Natural killer cell (primary cell): ENCODE measurements at regions not wholly inside any gene's neighbourhood (a gene's known extent, or its start where the extent isn't known, plus 50 kb on each side); places are given as distances from the start of the nearest gene placed in this dataset.
"Not testable (repeated sequence)": the region's sequence is repeated elsewhere in the genome, so short reads cannot be mapped to it uniquely, and the experiment has no call there.

Source experiments
- ATAC-seq, 3 donors: fragments of 150-1000 bp in 2 of 3; fragments of 200-7000 bp in 1 of 3; cut with Tn5 transposase; 1 replicate in 1 of 3; 2 replicates in 2 of 3; pipeline ENCODE4 v1.10.0; 2021; ENCODE audit warnings: mild to moderate bottlenecking in 2 of 3, moderate library complexity in 2 of 3
- DNase-seq, 2 donors: peaks; one replicate each; pipeline versions ENCODE4 v3.0.0 to v3.0.0-alpha.2; 2013 to 2021; ENCODE audit warnings: mixed read lengths in 1 of 2
- H3K27ac ChIP-seq: one replicate; pipeline ENCODE4 v1.5.1; 2013; ENCODE audit warnings: mild to moderate bottlenecking, low read length
- H3K27me3 ChIP-seq: one replicate; pipeline ENCODE4 v1.6.1; 2013; ENCODE audit warnings: low read length; ENCODE audit not compliant: control insufficient read depth, insufficient read depth
- H3K36me3 ChIP-seq: one replicate; pipeline ENCODE4 v1.6.1; 2013; ENCODE audit warnings: low read length; ENCODE audit not compliant: control insufficient read depth, insufficient read depth
- H3K4me1 ChIP-seq: one replicate; pipeline ENCODE4 v1.6.1; 2013; ENCODE audit warnings: low read length; ENCODE audit not compliant: control insufficient read depth, insufficient read depth
- H3K4me3 ChIP-seq: one replicate; pipeline ENCODE4 v1.5.1; 2013; ENCODE audit warnings: low read length
- H3K9me3 ChIP-seq: one replicate; pipeline ENCODE4 v1.6.1; 2013; ENCODE audit warnings: low read length; ENCODE audit not compliant: control insufficient read depth, insufficient read depth
- H3K27ac Mint-ChIP-seq, 2 donors: one replicate each; pipeline ENCODE4 v1.8.0; 2022; ENCODE audit warnings: mild to moderate bottlenecking in 2 of 2, mixed read lengths in 2 of 2, moderate library complexity in 1 of 2
- H3K27me3 Mint-ChIP-seq, 2 donors: one replicate each; pipeline ENCODE4 v1.8.0; 2022; ENCODE audit warnings: low read depth in 2 of 2, mixed read lengths in 2 of 2
- H3K36me3 Mint-ChIP-seq: one replicate; pipeline ENCODE4 v1.8.0; 2022; ENCODE audit warnings: mixed read lengths
- H3K4me1 Mint-ChIP-seq, 2 donors: one replicate each; pipeline ENCODE4 v1.8.0; 2022; ENCODE audit warnings: mixed read lengths in 2 of 2
- H3K4me3 Mint-ChIP-seq: one replicate; pipeline ENCODE4 v1.8.0; 2022; ENCODE audit warnings: mild to moderate bottlenecking, moderate library complexity, mixed read lengths
- H3K9me3 Mint-ChIP-seq, 2 donors: one replicate each; pipeline ENCODE4 v1.8.0; 2022; ENCODE audit warnings: mixed read lengths in 2 of 2
- whole genome bisulfite sequencing: methylation state at CpG from one replicate; pipeline ENCODE4 v1.1.7; 2013; ENCODE audit warnings: missing lambda C conversion rate; ENCODE audit not compliant: insufficient coverage; 5-methylcytosine and 5-hydroxymethylcytosine counted together
- intact Hi-C: fragments of 100-400 bp; cut with micrococcal nuclease; formaldehyde crosslinking; loops from one replicate; pipeline ENCODE4 v1.14.2; 2022
- TF ChIP-seq, protein P1 (sequence below): fragments of 200-600 bp; IDR thresholded peaks from one replicate; pipeline ENCODE4 v1.8.0; 2022; ENCODE audit warnings: antibody characterized with exemption

DNA sequence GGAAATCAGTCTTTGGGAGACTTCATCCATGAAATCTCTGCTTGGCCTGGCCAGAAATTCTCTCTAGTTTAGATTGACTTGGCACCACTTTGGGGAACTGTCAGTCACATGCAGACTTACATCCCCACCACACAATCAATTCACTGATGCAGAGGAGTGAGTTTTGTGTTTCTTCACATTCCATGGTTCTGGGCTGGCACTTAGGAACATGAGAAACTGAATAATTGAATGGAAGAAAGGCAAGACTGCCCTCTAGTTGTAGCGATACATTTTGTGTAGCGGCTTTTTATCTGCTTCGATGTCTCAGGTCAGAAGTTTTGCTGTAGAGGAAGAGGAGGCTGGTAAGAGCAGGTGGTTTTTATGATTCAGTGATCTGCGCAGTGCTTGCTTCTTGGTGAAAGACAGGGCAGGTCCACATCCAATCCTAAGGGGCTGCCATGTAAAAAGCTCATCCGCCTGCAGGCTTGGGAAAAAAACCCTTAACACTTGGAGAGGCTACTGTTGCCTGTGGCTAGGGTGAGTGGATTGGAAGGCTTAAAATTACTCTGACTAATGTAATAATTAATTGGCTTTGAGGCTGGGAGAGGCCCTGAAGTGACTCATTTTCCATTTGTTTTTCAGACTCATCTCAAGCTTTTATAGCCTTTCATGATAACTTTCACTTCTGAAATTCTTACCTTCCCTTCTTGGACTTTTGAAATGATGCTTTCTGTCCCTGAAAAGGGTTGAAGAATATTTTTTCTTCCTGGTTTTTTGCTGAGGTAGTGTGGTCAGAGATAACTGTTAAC lies 75.4 kb upstream of the LPCAT1 start:
- not testable (repeated sequence) for H3K36me3 Mint-ChIP-seq, ATAC-seq

DNA sequence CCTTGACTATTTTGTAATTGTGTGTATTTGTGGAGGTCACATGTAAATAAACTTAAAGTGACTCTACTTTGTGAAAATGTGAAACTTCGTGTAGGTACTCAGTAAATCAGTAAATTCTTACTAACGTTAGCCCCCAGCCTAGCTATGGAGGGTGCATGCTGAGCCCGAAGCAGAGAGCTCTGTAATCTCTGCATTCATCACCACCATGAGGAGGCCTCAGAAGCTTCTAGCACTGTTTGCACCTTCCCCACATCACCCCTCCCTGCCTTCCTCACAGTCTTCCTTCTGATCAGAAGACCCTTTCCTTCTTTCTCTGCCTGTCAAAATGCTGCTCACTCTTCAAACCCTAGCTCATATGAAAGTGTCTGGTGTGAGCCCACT lies 73.3 kb upstream of the LPCAT1 start:
- intact Hi-C loops, H3K4me3 Mint-ChIP-seq: not testable (repeated sequence)
- ATAC-seq, result peak in 2 of 3 donors; percentile 24 to 64

More for the DNA sequence above, 75.4 kb upstream of the LPCAT1 start:
- H3K4me1 ChIP-seq, H3K27me3 Mint-ChIP-seq, H3K4me3 ChIP-seq, H3K4me1 Mint-ChIP-seq, H3K9me3 Mint-ChIP-seq, H3K9me3 ChIP-seq, intact Hi-C loops, H3K27me3 ChIP-seq, H3K27ac Mint-ChIP-seq, H3K36me3 ChIP-seq, H3K4me3 Mint-ChIP-seq, H3K27ac ChIP-seq: not testable (repeated sequence)
- DNase-seq, result peak in 1 of 2 donors; percentile 28
- WGBS, result 88% methylated on average over 3 of the region's 5 CpGs

DNA sequence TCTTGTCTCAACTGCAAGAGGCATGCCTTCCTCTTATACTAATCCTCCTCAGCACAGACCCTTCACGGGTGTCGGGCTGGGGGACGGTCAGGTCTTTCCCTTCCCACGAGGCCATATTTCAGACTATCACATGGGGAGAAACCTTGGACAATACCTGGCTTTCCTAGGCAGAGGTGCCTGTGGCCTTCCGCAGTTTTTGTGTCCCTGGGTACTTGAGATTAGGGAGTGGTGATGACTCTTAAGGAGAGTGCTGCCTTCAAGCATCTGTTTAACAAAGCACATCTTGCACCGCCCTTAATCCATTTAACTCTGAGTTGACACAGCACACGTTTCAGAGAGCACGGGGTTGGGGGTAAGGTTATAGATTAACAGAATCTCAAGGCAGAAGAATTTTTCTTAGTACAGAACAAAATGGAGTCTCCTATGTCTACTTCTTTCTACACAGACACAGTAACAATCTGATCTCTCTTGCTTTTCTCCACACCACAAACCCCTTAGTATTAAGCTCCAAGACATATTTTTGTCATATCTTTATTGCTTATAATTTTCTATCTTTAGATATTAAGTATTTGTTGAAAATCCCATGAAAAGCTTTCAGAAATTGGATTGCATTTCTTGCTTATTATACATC lies 72.8 kb upstream of the LPCAT1 start:
- ATAC-seq, H3K9me3 Mint-ChIP-seq, H3K36me3 ChIP-seq, DNase-seq, H3K4me1 Mint-ChIP-seq, H3K27me3 Mint-ChIP-seq, H3K9me3 ChIP-seq, H3K4me3 Mint-ChIP-seq, H3K4me3 ChIP-seq, H3K36me3 Mint-ChIP-seq, H3K27ac ChIP-seq, intact Hi-C loops, H3K4me1 ChIP-seq, H3K27me3 ChIP-seq, H3K27ac Mint-ChIP-seq: not testable (repeated sequence)
- WGBS, result 100% methylated on average over 2 of the region's 8 CpGs

More for the DNA sequence above, 73.3 kb upstream of the LPCAT1 start:
- not testable (repeated sequence) for H3K36me3 Mint-ChIP-seq, H3K4me1 ChIP-seq, H3K27me3 Mint-ChIP-seq, H3K9me3 ChIP-seq, H3K27me3 ChIP-seq, H3K4me3 ChIP-seq, H3K36me3 ChIP-seq, H3K27ac Mint-ChIP-seq, H3K9me3 Mint-ChIP-seq, H3K27ac ChIP-seq, H3K4me1 Mint-ChIP-seq
- WGBS, result no CpG with 5 or more reads among the region's 3 CpGs
- peak in 1 of 2 donors; percentile 38 for DNase-seq

DNA sequence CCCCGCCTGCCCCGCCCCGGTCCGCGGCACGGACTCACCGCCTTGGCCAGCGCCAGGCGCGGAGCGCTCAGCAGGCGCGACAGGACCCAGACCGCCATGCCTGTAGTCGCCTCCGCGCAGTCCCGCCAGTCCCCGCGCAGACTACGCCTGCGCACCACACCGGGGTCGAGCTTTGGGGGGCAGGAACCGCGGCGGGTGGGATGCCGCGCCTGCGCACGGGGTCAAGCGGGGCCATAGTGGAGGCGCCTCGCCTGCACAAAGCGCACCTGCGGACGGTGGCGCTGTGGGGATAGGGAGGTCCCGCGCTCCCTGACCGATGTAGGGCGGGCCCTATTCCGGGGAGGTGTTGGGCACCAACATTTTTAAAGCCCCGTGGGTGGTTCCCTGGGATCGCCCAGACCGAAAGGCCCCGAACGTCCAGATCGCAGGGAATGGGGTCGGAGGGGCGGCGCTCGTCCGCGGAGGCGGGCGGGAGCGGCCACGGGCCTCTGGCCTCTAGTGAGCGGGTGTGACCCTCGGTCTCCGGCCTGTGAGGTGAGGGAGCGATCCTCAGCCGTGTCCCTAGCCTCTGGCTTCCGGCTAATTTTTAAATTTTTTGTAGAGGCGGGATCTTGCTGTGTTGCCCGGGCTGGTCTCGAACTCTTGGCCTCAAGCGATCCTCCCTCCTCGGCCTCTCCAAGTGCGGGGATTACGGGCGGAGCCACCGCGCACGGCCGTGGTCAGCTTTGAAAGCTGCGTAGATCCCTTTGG lies 70.8 kb upstream of the LPCAT1 start:
- Histone ChIP-seq H3K36me3 (no peaks in the 10 kb centered on the region), H3K4me1 (peaks cover 9% of the 10 kb centered on the region), H3K27ac (peak overlapping the region; percentile 16), H3K9me3 (no peaks in the 10 kb centered on the region), H3K4me3 (peak overlapping the region; percentile 49), H3K27me3 (no peaks in the 10 kb centered on the region)
- H3K4me3 Mint-ChIP-seq, result peak overlapping the region; percentile 91
- H3K27ac Mint-ChIP-seq, result peak overlapping the region in 1 of 2 donors; percentile 22
- ATAC-seq (peak; percentile 85 to 92 (median 87)), DNase-seq (peak; percentile 60 to 89)
- 11% methylated on average over 78 of the region's 78 CpGs for WGBS
- no peaks in the 10 kb centered on the region for H3K27me3 Mint-ChIP-seq
- H3K9me3 Mint-ChIP-seq, result no peaks in the 10 kb centered on the region
- TF ChIP-seq, protein P1, sequence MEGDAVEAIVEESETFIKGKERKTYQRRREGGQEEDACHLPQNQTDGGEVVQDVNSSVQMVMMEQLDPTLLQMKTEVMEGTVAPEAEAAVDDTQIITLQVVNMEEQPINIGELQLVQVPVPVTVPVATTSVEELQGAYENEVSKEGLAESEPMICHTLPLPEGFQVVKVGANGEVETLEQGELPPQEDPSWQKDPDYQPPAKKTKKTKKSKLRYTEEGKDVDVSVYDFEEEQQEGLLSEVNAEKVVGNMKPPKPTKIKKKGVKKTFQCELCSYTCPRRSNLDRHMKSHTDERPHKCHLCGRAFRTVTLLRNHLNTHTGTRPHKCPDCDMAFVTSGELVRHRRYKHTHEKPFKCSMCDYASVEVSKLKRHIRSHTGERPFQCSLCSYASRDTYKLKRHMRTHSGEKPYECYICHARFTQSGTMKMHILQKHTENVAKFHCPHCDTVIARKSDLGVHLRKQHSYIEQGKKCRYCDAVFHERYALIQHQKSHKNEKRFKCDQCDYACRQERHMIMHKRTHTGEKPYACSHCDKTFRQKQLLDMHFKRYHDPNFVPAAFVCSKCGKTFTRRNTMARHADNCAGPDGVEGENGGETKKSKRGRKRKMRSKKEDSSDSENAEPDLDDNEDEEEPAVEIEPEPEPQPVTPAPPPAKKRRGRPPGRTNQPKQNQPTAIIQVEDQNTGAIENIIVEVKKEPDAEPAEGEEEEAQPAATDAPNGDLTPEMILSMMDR, result no peak
- intact Hi-C loops, result no loop called here
- H3K36me3 Mint-ChIP-seq, result no peaks in the 10 kb centered on the region
- peaks cover 4 to 5% of the 10 kb centered on the region in 2 donors for H3K4me1 Mint-ChIP-seq
